ENCODE measurements at regions not wholly inside any gene's neighbourhood (a gene's known extent, or its start where the extent isn't known, plus 50 kb on each side); places are given as distances from the start of the nearest gene placed in this dataset.

DNA sequence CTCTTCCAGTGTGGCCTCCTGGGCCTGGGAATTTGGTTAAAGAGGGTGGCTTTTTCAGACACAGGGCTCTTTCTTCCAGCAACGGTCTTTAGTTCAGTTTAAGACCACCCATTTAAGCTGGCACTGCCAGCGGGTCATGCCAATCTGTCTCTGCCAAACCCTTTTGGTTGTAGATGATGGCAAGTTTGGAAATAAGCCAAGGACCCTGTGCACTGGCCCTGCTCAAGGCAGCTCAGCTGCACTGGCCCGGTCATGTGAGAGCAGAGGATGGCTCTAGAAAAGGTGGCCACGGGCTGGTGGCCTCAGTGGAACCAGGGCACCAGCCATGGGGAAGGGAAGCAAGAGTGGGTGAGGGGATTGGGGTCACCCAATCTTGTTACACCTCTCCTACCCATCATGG is 294.1 kb downstream of the GLRX3 start:
- Histone ChIP-seq H3K4me3 (ENCODE audit: control insufficient read depth in 2 of 3, extremely low read depth in 1 of 3, insufficient read depth in 2 of 3, low read depth in 1 of 3, low read length in 3 of 3) (no peak overlapping the region), H4K20me1 (ENCODE audit: control insufficient read depth, extremely low read depth, insufficient read depth, low read length) (no peaks in the 10 kb centered on the region), H3K79me2 (ENCODE audit: control insufficient read depth, insufficient read depth, low read length) (no peaks in the 10 kb centered on the region), H3K4me1 (ENCODE audit: control insufficient read depth, extremely low read depth, insufficient read depth, low read length) (no peaks in the 10 kb centered on the region), H3K27me3 (ENCODE audit: control insufficient read depth, extremely low read depth, insufficient read depth, low read length) (no peaks in the 10 kb centered on the region), H3K4me2 (ENCODE audit: control insufficient read depth, extremely low read depth, insufficient read depth, low read depth, low read length) (no peak overlapping the region), H3K36me3 (ENCODE audit: control insufficient read depth in 2 of 2, extremely low read depth in 1 of 2, insufficient read depth in 2 of 2, low read length in 2 of 2) (no peaks in the 10 kb centered on the region), H3K9ac (ENCODE audit: control insufficient read depth, extremely low read depth, insufficient read depth, low read length) (no peak overlapping the region), H3K9me3 (ENCODE audit: control insufficient read depth, low read depth, low read length) (peaks cover 15% of the 10 kb centered on the region), H2AFZ (ENCODE audit: control insufficient read depth, low read length) (no peak overlapping the region), H3K9me1 (ENCODE audit: control insufficient read depth, extremely low read depth, insufficient read depth, low read length) (no peaks in the 10 kb centered on the region), H3K27ac (ENCODE audit: control insufficient read depth, insufficient read depth, low read length) (no peak overlapping the region)
- TF ChIP-seq, protein P1, sequence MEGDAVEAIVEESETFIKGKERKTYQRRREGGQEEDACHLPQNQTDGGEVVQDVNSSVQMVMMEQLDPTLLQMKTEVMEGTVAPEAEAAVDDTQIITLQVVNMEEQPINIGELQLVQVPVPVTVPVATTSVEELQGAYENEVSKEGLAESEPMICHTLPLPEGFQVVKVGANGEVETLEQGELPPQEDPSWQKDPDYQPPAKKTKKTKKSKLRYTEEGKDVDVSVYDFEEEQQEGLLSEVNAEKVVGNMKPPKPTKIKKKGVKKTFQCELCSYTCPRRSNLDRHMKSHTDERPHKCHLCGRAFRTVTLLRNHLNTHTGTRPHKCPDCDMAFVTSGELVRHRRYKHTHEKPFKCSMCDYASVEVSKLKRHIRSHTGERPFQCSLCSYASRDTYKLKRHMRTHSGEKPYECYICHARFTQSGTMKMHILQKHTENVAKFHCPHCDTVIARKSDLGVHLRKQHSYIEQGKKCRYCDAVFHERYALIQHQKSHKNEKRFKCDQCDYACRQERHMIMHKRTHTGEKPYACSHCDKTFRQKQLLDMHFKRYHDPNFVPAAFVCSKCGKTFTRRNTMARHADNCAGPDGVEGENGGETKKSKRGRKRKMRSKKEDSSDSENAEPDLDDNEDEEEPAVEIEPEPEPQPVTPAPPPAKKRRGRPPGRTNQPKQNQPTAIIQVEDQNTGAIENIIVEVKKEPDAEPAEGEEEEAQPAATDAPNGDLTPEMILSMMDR (optimal IDR thresholded peaks at IDR 0.05 in 1 of 3, IDR thresholded peaks at IDR 0.05 in 1 of 3, conservative IDR thresholded peaks at IDR 0.05 in 1 of 3; ENCODE audit: extremely low read depth in 1 of 3, insufficient read depth in 2 of 3, low read length in 3 of 3): no peak
- TF ChIP-seq EZH2 (IDR thresholded peaks at IDR 0.05; ENCODE audit: low read length): no peak
- DNase-seq (ENCODE audit: low read depth, low spot score) (no peak), FAIRE-seq (no peak)
- dilution Hi-C loops (cut with MboI; ENCODE audit: extremely low pct_ligation_motif_present, low sequenced_read_pairs): no loop called here

DNA sequence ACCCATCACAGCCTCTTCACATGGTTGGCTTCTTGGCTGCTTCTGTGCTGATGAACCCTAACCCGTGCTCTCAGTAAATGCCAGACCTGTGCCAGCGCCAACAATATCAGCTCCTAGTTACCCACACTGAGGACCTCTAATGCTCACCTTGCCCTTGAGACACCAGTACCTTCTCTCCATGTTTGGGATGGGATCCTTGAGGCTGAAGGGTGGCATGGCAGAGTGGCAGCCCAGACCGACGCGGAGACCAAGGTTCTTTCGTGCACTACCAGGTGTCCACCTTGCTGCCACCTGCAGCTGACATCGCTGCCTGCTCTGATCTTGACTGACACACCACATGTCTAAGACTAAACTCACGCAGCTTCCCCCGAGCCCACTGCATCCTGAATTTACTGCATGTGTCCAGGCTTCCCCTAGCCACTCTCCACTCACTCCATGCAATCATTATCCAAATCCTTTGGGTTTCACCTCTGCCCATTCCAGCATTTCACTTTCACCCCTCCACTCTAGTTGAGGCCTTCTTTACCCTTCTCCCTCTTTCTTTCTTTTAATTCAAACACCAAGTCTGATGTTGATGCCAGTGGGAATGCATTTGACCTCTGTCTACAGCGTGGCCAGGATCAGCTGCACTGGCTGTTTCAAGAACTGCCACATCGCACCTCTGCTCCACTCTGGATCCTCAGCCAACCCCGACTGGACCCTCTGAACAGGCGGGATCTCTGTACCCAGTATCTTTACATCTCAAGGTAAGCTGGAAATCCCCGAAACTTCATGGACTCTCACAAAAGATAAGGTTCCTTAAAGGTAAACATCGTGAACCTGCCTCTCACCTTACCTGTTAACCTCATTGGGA is 294.9 kb downstream of the GLRX3 start:
- Histone ChIP-seq H3K79me2 (ENCODE audit: control insufficient read depth, insufficient read depth, low read length) (no peaks in the 10 kb centered on the region), H3K4me2 (ENCODE audit: control insufficient read depth, extremely low read depth, insufficient read depth, low read depth, low read length) (no peak overlapping the region), H3K4me1 (ENCODE audit: control insufficient read depth, extremely low read depth, insufficient read depth, low read length) (no peaks in the 10 kb centered on the region), H3K36me3 (ENCODE audit: control insufficient read depth in 2 of 2, extremely low read depth in 1 of 2, insufficient read depth in 2 of 2, low read length in 2 of 2) (no peaks in the 10 kb centered on the region), H3K27ac (ENCODE audit: control insufficient read depth, insufficient read depth, low read length) (no peak overlapping the region), H3K4me3 (ENCODE audit: control insufficient read depth in 2 of 3, extremely low read depth in 1 of 3, insufficient read depth in 2 of 3, low read depth in 1 of 3, low read length in 3 of 3) (no peak overlapping the region), H3K9me3 (ENCODE audit: control insufficient read depth, low read depth, low read length) (peaks cover 18% of the 10 kb centered on the region), H2AFZ (ENCODE audit: control insufficient read depth, low read length) (no peak overlapping the region), H3K9ac (ENCODE audit: control insufficient read depth, extremely low read depth, insufficient read depth, low read length) (no peak overlapping the region), H3K9me1 (ENCODE audit: control insufficient read depth, extremely low read depth, insufficient read depth, low read length) (no peaks in the 10 kb centered on the region), H4K20me1 (ENCODE audit: control insufficient read depth, extremely low read depth, insufficient read depth, low read length) (no peaks in the 10 kb centered on the region), H3K27me3 (ENCODE audit: control insufficient read depth, extremely low read depth, insufficient read depth, low read length) (no peaks in the 10 kb centered on the region)
- DNase-seq (ENCODE audit: low read depth, low spot score) (no peak), FAIRE-seq (no peak)
- TF ChIP-seq, protein P1 (optimal IDR thresholded peaks at IDR 0.05 in 1 of 3, IDR thresholded peaks at IDR 0.05 in 1 of 3, conservative IDR thresholded peaks at IDR 0.05 in 1 of 3; ENCODE audit: extremely low read depth in 1 of 3, insufficient read depth in 2 of 3, low read length in 3 of 3): no peak
- no peak for TF ChIP-seq EZH2 (IDR thresholded peaks at IDR 0.05; ENCODE audit: low read length)
- dilution Hi-C loops (cut with MboI; ENCODE audit: extremely low pct_ligation_motif_present, low sequenced_read_pairs): no loop called here
